Stimulated activated CD4-positive, alpha-beta T cell treated with anti-CD3 and anti-CD28 coated beads, Interleukin-15, amount 100 ng/mL, for 24 hours (primary cell): ENCODE measurements at regions not wholly inside any gene's neighbourhood (a gene's known extent, or its start where the extent isn't known, plus 50 kb on each side); places are given as distances from the start of the nearest gene placed in this dataset.
"Not testable (repeated sequence)": the region's sequence is repeated elsewhere in the genome, so short reads cannot be mapped to it uniquely, and the experiment has no call there.

Source experiments
- DNase-seq: peaks from one replicate; pipeline ENCODE4 v3.0.0-alpha.2; 2020

DNA sequence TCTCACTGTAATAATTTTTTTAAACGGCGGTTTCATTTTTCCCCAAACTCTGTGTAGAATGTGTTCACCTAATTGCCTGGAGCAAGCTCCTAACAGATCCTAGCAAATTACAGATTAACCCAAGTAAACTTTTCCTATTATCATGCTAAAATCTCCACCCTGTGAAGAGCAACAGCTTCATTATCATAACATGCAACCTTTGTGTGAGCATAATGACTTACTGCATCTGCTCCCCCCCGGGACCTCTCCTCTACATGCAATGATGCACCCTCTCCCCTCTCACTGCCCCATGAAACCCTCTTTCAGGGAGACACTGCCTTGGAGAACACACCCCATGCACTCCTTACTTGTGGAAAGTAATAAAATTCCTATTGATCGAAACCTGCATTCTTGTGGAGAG, 717.0 kb upstream of the TMPRSS15 start:
- no peak for DNase-seq

DNA sequence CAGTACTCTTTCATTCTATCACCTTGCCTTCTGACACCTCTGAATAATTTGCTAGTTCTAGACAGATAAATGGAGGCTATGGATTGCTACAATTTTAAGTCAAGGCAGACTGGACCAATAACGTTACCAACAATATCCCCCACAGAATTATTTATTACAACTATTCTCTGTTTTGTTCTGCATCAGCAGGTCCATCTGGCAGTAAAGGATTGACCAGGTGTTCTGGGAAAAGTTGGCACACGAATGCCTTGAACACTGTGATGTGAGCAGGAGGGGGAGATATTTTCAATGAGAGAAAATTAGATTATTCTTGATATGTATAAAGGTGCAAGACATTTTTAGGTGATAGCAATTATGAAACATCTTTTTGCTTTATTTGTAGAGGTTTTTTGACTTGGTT, 718.8 kb upstream of the TMPRSS15 start:
- DNase-seq = no peak

DNA sequence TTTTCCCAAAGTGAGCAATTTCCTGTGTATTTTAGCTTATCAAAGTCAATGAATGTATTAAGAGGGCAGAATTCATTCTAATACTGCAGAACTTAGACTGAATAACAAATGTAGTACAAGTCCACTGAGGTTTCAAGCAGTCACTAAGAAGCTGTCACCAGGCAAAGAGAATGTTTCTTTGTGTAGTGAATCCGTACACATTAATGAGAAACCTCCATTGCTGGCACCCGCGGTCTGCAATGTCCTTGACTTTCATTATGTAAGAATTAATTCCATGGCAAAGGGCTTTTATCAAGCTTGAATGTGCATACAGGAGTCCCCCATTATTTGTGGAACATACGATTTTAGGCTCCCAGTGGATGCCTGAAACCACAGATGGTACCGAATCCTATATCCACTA, 719.5 kb upstream of the TMPRSS15 start:
- no peak for DNase-seq

DNA sequence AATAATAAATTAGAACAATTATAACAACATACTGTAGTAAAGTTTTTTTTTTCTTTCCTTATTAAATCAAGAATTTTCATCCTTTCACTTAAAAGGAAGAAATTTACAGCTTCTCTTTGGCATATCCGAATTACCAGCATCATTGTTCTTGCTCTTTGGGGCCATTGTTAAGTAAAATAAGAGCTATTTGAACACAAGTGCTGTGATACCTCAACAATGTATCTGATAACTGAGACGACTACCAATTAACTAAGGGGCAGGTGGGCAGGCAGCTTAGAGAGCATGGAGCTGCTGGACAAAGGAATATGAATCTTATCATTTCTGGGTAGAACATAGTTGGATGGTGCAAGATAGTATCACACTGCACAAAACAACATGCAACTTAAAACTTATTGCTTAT, 719.9 kb upstream of the TMPRSS15 start:
- DNase-seq = no peak

DNA sequence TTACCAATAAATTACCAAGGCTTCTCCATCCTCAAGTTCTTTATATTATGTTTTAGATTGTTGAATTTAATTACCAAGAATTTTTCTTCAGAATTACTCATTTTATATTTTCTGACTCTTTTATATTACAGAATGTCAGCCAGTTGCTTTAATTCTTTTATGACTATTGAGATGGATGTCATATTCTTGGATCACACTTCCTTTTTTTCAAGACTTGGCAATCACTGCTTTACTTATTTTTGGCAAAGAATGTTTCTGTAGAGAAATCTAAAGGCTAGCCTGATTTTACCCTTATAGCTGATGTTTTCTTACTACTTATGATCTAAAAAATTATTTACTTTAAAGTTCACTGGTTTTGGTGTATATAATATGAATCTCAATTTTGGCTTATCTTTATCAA, 721.1 kb upstream of the TMPRSS15 start:
- DNase-seq = no peak

DNA sequence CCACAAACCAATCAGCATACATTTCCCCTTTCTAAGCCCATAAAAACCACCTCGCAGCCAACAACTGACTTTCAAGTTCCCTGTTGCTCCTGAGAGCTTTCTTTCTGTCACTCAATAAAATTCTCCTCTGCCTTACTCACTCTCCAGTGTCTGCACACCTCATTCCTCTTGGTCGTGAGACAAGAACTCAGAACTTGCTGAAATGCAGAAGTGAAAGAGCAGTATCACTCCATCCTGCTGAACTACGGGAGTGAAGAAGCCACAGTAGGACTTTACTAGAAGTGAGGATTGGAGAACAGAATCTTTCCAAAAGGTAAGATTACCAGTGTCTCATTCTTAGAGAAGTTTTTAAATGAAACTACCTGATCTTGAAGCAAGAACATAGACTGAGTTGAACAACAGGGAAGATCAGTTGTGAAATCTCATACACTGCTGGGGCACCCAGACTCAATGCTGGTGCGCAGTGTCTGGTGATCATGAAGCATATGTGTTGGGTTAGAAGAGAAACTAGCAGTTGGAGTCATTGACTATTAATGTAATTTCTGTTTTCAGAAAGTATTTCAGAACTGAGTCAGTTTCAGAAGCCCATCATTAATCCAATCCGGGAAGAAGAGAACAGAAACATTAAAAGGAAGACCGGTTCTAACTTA, 726.9 kb upstream of the TMPRSS15 start:
- DNase-seq = no peak

DNA sequence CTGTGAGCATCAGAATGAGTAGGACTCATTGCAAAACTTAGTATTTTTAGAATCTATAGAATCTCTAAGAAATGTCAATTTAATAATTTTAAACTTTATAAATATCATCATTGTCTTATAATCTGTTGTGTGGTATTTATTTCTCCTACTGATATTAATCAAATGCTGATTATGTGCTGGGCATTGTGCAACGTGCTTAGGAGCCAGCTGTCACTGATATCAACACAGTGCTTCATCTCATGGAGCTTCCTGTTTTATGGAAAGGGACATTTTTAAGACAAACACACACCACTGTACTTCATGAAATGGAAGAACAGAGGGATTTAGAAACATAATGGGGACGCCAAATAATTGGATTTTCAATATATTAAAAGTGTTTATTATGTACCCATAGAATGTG, 737.9 kb upstream of the TMPRSS15 start:
- no peak for DNase-seq

DNA sequence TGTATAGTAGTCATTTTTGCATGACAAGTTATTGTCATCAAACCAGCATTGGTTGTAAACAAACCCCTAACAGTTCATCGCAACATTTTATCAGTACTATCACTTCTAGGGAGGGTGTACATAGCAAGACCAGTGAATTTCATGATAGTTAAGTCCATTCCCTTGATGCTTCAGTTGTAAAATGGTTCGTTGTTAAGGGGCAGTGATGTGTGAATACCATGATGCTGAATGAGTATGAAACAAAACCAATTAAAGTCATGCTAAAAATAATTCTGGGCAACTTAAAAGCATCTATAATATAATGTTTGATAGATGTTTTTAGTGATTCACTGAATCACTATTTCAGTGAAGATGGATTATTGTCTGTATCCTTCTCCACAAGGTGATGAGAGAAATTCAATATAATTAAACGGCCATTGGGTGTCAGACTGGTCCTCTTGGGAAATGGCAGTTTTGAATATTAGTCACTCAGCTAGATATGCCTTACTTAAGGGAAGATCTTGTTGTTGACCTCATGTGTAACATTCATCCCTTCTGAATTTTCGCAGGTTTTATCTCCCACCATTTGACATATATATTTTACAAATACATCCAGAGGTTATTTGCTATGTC, 742.2 kb upstream of the TMPRSS15 start:
- DNase-seq = no peak

DNA sequence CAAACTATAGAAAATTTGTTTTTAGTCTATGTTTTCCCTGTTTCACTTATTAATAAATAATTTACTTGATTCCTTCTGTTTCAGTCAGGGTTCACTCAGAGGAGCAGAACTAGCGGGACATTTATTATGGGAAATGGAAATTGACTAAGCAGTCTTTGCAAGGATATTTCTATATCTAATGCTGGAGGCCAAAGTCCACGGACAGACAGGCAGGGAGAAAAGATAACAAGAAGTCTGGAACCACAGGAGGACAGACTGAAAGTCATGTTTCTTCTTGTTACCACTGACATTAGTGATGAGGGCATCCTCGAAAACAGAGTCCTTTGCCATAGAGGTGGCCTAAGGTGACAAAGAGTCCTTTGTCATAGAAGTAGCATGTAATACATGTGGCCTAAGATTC, 744.5 kb upstream of the TMPRSS15 start:
- no peak for DNase-seq

DNA sequence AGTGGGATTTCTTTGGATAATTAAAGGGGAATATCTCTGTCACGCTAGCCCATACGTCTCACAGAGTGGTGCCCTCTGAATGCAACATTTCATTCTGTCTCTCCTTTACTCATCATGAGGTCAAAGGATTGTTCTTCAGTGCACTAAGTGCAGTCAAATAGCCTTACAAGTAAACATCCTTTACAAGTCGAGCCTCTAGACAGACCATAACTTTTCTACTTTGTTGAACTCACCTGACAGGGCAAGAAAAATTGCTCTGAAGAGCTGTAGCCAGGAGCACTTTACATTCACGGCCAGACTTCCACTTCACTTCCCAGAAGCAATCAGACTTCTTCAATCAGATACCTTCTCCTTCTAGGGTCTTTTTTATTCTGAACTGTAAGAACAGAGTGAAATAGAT, 768.0 kb upstream of the TMPRSS15 start:
- no peak for DNase-seq

DNA sequence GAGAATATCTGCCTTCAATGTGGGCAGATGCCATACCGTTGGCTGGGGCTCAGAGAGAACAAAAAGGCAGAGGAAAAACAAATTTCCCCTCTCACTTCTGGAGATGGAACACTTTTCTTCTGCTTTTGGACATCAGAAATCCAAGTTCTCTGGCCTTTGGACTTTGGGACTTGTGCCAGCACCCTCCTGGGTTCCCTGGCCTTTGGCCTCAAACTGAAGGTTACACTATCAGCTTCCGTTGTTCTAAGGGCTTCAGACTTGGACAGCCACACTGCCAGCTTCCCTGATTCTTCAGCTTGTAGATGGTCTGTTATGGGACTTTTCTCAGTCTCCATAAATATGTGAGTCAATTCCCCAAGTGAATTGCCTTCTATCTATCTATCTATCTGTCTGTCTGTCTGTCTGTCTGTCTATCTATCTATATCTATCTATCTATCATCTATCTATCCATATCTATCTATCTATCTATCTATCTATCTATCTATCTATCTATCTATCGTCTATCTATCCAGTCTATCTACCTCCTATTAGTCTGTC, 778.1 kb upstream of the TMPRSS15 start:
- DNase-seq = no peak

DNA sequence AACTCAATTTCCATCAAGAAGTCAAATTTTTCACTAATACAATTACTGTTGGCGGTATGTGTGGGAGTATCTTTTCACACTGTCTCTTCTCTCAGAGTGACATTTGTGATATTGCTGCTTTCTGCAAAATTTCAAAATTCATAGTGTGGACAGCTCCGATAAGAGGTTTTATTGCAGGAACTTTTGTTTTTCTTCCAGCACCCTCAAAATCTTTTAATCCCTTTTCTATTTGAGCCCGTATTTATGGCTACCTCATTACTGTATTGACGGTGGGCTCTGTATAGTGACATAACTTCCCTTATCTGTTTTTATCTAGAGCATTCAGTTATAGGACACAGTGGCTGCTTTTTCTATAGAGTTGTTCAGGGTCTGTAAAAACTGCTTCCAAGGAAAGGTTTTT, 794.4 kb upstream of the TMPRSS15 start:
- DNase-seq = no peak

DNA sequence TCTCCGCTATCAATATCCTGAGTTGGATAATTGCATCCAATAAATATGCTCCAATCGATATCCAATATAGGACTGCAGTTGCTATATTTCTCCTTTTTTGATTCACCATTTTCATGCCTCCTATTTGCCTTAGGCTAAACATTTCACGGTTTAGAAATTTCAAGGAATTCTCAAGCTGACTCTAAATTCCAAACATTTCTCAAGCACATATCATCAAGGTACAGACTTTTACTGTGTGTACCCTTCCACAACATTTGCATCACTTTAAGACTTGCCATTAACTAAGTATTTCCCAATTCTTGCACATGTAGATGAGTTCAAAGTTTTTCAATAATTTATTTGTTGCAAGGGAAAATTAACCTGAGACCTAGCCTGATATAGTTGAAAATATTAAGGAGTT, 795.2 kb upstream of the TMPRSS15 start:
- no peak for DNase-seq

DNA sequence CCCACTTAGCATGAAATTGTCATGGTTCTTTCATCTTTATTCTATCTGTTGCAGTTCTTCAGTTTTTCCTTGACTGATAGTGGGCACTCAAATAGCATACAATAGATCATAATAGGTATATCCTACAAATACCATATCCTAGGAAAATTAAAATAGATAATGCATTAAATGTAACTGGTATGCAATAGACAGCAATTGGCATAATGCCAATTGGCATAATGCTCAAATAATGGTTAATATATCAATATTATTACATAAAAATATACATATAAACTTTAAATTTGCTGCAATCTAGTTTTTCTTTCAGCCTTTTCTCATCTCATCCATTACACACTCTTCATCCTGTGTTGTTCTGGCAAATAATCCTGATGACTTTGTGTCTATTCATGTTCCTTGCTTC, 814.6 kb upstream of the TMPRSS15 start:
- no peak for DNase-seq

DNA sequence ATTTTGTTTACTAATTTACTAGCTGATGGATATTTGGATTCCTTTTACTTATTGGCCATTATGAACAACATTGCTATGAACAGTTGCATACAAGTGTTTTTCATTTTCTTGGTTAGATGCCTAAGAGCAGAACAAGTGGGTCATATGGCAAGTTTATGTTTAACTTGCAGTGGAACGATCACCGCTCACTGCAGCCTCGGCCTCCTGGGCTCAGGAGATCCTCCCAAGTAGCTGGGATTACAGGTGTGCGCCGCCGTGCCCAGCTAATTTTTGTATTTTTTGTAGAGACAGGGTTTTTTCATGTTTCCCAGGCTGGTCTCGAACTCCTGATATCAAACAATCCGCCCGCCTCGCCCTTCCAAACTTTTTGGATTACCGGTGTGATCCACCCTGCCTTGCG, 820.5 kb upstream of the TMPRSS15 start:
- DNase-seq = no peak

DNA sequence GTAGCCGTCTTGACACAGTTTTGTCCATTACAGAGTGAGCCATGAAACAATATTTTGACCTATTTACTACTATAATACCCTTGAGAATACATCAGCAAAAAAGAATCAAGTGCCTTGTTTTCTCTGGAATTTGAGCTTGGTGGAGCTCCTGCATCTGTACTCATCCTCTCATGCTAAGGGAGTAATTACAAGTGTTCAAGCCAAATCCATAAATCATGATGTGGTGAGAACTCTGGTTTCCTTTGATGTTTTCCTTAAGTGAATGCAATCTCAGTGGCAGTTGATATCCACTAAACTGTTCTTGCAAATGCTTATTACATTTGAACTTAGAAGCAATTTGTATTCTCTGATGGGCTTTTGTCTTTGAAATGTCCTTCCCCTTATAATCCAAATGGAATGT, 824.6 kb upstream of the TMPRSS15 start:
- DNase-seq = no peak

DNA sequence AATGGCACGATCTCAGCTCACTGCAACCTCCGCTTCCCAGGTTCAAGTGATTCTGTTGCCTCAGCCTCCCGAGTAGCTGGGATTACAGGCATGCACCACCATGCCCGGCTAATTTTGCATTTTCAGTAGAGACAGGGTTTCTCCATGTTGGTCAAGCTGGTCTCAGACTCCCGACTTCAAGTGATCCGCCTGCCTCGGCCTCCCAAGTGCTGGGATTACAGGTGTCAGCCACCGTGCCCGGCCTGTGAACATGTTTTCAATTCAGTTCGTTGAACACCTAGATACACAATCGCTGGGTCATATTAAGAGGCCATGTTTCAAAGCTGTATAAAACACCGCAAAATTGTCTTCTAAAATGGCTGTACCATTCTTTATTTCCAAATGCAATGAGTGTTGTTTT, 830.3 kb upstream of the TMPRSS15 start:
- DNase-seq = not testable (repeated sequence)

DNA sequence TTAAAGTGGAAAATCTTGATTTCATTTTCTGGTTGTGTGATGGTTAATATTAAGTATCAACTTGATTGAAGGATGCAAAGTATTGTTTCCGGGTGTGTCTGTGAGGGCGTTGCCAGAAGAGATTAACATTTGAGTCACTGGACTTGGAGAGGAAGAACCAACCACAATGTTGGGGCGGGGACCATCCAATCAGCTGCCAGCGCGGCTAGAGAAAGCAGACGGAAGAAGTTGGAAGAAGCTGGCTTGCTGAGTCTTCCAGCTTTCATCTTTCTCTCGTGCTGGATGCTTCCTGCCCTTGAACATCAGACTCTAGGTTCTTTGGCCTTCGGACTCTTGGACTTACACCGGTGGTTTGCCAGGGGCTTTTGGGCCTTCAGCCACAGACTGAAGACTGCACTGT, 832.6 kb upstream of the TMPRSS15 start:
- no peak for DNase-seq

DNA sequence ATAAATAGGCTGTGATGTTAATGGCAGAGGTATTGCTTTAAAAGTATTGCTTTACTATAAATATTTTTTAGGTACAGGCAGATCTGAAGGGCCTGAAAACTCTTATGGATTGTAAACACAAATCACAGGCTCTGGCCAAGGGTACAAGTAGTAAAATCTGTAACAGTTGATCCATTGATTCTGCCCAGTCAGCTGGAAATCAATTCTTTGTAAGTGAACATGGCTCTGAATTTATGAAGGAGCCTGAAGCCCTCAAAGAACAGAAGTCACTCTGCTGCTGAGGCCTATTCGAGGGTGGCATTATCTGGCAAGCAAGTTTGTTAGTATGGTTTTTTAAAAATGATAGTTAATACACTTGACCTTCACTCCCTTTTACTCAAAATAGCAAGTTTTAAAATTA, 834.0 kb upstream of the TMPRSS15 start:
- no peak for DNase-seq

DNA sequence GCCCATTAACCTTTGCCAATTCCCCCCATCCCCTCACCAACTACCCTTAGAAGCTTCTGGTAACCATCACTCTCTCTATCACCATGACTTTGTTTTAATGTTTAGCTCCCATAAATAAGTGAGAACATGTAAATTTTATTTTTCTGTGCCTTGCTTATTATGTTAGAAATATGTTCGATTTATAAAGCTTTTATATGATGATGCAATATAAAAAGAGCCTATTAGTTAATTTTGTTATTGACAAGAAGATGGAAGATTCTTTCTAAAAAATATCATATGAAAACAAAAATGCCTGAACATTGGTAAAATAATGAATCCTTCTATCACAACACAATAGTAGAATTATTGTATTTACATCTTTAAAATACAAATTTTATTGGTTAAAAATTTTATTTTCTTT, 836.1 kb upstream of the TMPRSS15 start:
- DNase-seq = no peak

DNA sequence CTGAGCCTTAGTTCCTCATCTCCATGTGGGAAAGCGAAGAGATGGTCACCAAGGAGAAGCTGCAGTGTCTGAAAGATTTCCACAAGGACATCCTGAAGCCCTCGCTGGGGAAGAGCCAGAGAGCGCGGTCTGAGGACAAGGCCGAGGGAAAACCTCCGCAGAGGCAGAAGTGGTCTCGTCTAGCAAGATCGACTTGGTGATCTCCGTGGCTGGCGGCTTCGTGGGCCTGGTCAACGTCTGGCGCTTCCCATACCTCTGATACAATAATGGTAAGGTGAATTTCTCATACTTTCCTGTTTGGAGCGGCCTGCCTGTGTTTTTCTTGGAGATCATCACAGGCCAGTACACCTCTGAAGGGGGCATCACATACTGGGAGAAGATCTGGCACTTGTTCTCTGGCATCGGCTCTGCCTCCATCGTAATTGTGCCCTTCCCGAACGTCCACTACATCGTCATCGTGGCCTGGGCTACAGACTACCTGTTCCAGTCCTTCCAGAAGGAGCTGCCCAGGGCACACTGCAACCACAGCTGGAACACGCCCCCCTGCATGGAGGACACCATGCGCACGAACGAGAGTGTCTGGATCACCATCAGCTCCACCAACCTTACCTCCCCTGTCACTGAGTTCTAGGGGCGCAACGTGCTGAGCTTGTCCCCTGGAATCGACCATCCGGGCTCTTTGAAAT, 841.1 kb upstream of the TMPRSS15 start:
- DNase-seq = no peak

DNA sequence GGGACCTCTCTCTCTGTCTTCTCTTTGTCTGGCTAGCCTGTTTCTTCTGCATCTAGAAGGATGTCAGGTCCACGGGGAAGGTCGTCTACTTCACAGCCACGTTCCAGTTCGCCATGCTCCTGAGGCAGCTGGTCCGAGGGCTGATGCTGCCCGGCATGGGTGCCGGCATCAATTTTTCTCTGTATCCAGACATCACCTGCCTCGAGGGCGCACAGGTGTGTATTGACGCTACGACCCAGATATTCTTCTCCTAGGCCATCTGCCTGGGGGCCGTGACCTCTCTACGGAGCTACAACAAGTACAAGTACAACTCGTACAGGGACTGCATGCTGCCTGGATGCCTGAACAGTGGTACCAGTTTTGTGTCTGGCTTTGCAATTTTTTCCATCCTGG, 841.6 kb upstream of the TMPRSS15 start:
- no peak for DNase-seq

DNA sequence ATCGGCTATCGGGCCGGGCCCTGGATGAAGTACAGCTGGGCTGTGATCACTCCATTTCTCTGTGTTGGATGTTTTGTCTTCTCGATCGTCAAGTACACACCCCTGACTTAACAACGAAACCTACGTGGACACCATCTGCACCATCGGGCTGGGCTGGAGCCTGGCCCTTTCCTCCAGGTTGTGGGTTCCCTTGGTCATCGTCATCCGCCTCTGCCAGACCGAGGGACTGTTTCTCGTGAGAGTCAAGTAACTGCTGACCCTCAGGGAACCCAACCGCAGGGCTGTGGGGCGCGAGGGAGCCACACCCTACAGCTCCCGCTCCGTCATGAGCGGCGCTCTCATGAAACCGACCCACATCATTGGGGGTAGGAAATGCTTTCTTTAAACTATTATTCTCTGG, 842.4 kb upstream of the TMPRSS15 start:
- DNase-seq = no peak

DNA sequence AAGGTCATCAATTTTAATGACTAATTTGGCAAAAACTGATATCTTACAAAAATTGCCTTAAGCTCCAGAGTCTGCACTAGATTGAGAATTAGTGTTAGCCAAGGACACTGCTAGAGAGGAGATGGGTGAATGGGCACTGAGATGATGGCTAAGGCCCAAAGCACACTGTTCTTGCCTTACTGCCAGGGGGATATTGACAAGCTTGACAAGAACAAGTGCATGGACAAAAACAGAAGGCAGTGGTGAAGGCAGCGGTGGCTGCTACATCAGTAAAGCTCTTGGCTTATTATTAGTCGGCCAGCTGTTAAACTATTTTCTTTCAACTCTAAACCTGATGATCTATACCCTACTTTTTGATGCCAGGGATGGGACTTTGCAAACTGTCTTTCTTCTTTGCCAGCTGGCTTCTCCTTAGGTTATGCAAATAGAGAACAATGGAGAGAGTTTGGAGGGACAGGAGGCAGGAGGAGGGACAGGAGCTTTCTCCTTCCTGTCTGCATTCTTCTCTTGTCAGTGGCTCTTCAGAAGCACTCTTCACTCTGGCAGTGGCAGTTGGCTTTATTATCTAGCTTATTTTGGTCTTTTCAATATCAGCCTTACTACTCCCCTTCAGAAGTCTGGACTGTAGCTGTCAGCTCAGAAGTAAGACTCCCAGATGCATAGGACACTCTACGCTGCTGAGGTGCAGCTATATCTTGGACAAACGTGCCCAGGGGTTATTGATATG, 853.5 kb upstream of the TMPRSS15 start:
- no peak for DNase-seq
